Breast epithelium (tissue), 3 donors: ENCODE measurements at regions not wholly inside any gene's neighbourhood (a gene's known extent, or its start where the extent isn't known, plus 50 kb on each side); places are given as distances from the start of the nearest gene placed in this dataset.

Experiments used
- POLR2A ChIP-seq: fragments of 450-650 bp; IDR thresholded peaks from one replicate; pipeline ENCODE4 v1.6.1; 2016; ENCODE audit warnings: antibody characterized with exemption, mild to moderate bottlenecking, moderate library complexity
- TF ChIP-seq, protein P1 (sequence below), 3 donors: fragments of 450-650 bp; IDR thresholded peaks; one replicate each; pipeline ENCODE4 v1.5.1; 2016 to 2017; ENCODE audit warnings: antibody characterized with exemption in 3 of 3, mild to moderate bottlenecking in 3 of 3, moderate library complexity in 3 of 3

DNA sequence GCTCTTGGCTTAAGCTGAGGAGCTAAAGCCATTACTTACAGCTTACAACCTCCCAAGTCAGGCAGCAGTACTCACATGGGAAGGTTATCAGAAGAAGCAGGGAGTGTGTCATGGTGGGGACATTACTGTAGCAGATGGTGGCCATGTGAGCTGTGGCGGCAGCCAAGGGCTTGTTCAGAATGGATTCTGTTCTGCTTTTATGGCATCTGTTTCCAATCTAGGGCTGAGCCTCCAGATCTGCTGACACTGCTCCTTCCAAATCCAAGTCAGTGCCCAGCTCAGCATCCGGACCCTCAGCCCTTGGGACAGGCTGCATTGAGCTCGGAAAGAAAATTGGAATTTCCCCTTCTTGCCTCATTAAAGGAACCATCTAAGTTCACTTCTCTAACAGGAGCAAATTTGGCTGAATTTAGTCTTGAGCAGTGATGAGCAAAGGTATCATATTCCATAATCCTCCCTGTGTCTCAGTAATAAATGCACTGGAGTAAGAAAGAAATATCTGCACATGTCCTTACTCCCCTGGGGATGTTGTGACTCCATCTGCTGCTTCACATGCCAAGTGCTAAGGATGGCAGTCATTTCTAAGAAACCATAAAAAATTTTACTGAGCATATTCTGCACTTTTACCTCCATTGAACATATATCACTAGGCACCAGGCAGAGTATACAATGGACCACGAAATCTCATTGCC is 73.9 kb downstream of the KCTD12 start:
- TF ChIP-seq, protein P1, sequence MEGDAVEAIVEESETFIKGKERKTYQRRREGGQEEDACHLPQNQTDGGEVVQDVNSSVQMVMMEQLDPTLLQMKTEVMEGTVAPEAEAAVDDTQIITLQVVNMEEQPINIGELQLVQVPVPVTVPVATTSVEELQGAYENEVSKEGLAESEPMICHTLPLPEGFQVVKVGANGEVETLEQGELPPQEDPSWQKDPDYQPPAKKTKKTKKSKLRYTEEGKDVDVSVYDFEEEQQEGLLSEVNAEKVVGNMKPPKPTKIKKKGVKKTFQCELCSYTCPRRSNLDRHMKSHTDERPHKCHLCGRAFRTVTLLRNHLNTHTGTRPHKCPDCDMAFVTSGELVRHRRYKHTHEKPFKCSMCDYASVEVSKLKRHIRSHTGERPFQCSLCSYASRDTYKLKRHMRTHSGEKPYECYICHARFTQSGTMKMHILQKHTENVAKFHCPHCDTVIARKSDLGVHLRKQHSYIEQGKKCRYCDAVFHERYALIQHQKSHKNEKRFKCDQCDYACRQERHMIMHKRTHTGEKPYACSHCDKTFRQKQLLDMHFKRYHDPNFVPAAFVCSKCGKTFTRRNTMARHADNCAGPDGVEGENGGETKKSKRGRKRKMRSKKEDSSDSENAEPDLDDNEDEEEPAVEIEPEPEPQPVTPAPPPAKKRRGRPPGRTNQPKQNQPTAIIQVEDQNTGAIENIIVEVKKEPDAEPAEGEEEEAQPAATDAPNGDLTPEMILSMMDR (IDR thresholded peaks at IDR 0.05) = no peak
- TF ChIP-seq POLR2A = no peak
